GM21390 (cell line): ENCODE measurements at regions not wholly inside any gene's neighbourhood (a gene's known extent, or its start where the extent isn't known, plus 50 kb on each side); places are given as distances from the start of the nearest gene placed in this dataset.

Experiments used
- ATAC-seq: cut with Tn5 transposase; IDR thresholded peaks from one replicate; pipeline ENCODE4 v1.9.1; 2021; ENCODE audit not compliant: unreplicated experiment

GRCh38 chr21:41115851-41116250, 52.1 kb upstream of the BACE2 start:
- ATAC-seq = no peak
